AG04450 (cell line): ENCODE measurements at regions not wholly inside any gene's neighbourhood (a gene's known extent, or its start where the extent isn't known, plus 50 kb on each side); places are given as distances from the start of the nearest gene placed in this dataset.

Experiments used
- CTCF ChIA-PET: fragments of 300-600, 350-600 bp; formaldehyde crosslinking; extraction: SDS; loops from one replicate; lab custom pipeline; 2022; ENCODE audit warnings: antibody characterized with exemption, inconsistent platforms; lab: Charles Lee
- POLR2A ChIA-PET: fragments of 350-600 bp; formaldehyde crosslinking; extraction: SDS; loops from one replicate; lab custom pipeline; 2021; ENCODE audit warnings: antibody characterized with exemption, inconsistent platforms; lab: Yijun Ruan, JAX
- DNase-seq: peaks from one replicate; pipeline ENCODE4 v3.0.0-alpha.2; 2011; ENCODE audit warnings: low read depth, low spot score
- H3K27ac ChIP-seq: one replicate; pipeline ENCODE4 v1.5.1; 2012; ENCODE audit warnings: low read depth, low read length, control low read depth
- H3K27me3 ChIP-seq: one replicate; pipeline ENCODE4 v1.6.0; 2012; ENCODE audit warnings: low read length; ENCODE audit not compliant: control insufficient read depth, insufficient read depth
- H3K4me3 ChIP-seq: 2 replicates; pipeline ENCODE4 v1.5.1; 2011; ENCODE audit warnings: mild to moderate bottlenecking, low read depth, low read length, control low read depth
- H3K9me3 ChIP-seq: 2 replicates; pipeline ENCODE4 v1.5.1; 2012; ENCODE audit warnings: low read length; ENCODE audit not compliant: control insufficient read depth, insufficient read depth
- CTCF ChIP-seq: IDR thresholded peaks from 2 replicates; pipeline ENCODE4 v1.5.1; 2011; ENCODE audit warnings: low read depth, low read length, control low read depth, inconsistent platforms

- CTCF ChIA-PET = no interaction called here
- DNase-seq = no peak
- Histone ChIP-seq H3K27me3 (no peaks in the 10 kb centered on the region), H3K27ac (no peak overlapping the region), H3K9me3 (no peaks in the 10 kb centered on the region), H3K4me3 (no peak overlapping the region)
- POLR2A ChIA-PET = interaction anchor here (0.7 kb wide), 1 partner anchor 66 kb away, joined by 3 read pairs; no protein-coding TSS in a partner anchor
- no peak for TF ChIP-seq CTCF
Observed at GRCh38 chr16:64422259-64422658, 699.6 kb downstream of the CDH11 start.

GRCh38 chr16:64421515-64421914 is 700.3 kb downstream of the CDH11 start:
- POLR2A ChIA-PET = no interaction called here
- no peak for TF ChIP-seq CTCF
- no peak overlapping the region for H3K27ac ChIP-seq
- no peak overlapping the region for H3K4me3 ChIP-seq
- CTCF ChIA-PET = no interaction called here
- H3K27me3 ChIP-seq = no peaks in the 10 kb centered on the region
- H3K9me3 ChIP-seq = no peaks in the 10 kb centered on the region
- no peak for DNase-seq

GRCh38 chr16:64419832-64420231 is 702.0 kb downstream of the CDH11 start:
- TF ChIP-seq CTCF = no peak
- Histone ChIP-seq H3K9me3 (no peaks in the 10 kb centered on the region), H3K27ac (no peak overlapping the region), H3K4me3 (no peak overlapping the region), H3K27me3 (no peaks in the 10 kb centered on the region)
- POLR2A ChIA-PET = no interaction called here
- CTCF ChIA-PET = no interaction called here
- DNase-seq = no peak

- H3K9me3 ChIP-seq = no peaks in the 10 kb centered on the region
- CTCF ChIA-PET = no interaction called here
- TF ChIP-seq CTCF = no peak
- POLR2A ChIA-PET = no interaction called here
- no peaks in the 10 kb centered on the region for H3K27me3 ChIP-seq
- H3K27ac ChIP-seq = no peak overlapping the region
- DNase-seq = no peak
- H3K4me3 ChIP-seq = no peak overlapping the region
Observed at GRCh38 chr16:64417711-64418227, 704.1 kb downstream of the CDH11 start.

- no peak overlapping the region; the same call in 1 of the 2 replicates for H3K4me3 ChIP-seq
- ChIA-PET POLR2A (no interaction called here), CTCF (no interaction called here)
- no peak for TF ChIP-seq CTCF
- no peak for DNase-seq
- H3K27me3 ChIP-seq = no peaks in the 10 kb centered on the region
- no peak overlapping the region for H3K27ac ChIP-seq
- no peaks in the 10 kb centered on the region for H3K9me3 ChIP-seq
Observed at GRCh38 chr16:64416216-64417005, 705.5 kb downstream of the CDH11 start.
